GM23338 (cell line): ENCODE measurements at regions not wholly inside any gene's neighbourhood (a gene's known extent, or its start where the extent isn't known, plus 50 kb on each side); places are given as distances from the start of the nearest gene placed in this dataset.

Experiments used
- ATAC-seq: fragments of 200-7000 bp; cut with Tn5 transposase; 3 replicates; pipeline ENCODE4 v1.9.1; 2020
- DNase-seq: peaks from one replicate; pipeline ENCODE4 v3.0.0-alpha.2; 2015; ENCODE audit warnings: low spot score
- H2AFZ ChIP-seq: fragments of 200-600 bp; sonication (generic); 2 replicates; pipeline ENCODE4 v1.8.0; 2016; ENCODE audit warnings: antibody characterized with exemption, mild to moderate bottlenecking, moderate library complexity
- H3F3A ChIP-seq: fragments of 200-600 bp; sonication (generic); replicated peaks from 2 replicates; pipeline ENCODE4 v1.8.0; 2017; ENCODE audit warnings: antibody characterized with exemption, mixed run types, low read depth
- H3K27ac ChIP-seq: fragments of 200-600 bp; sonication (generic); 2 replicates; pipeline ENCODE4 v1.6.1; 2016; ENCODE audit warnings: low read depth
- H3K27me3 ChIP-seq: fragments of 200-600 bp; sonication (generic); 2 replicates; pipeline ENCODE4 v1.8.0; 2016; ENCODE audit warnings: mild to moderate bottlenecking, mixed run types, moderate library complexity; ENCODE audit not compliant: insufficient read depth
- H3K36me3 ChIP-seq: fragments of 200-600 bp; sonication (generic); 2 replicates; pipeline ENCODE4 v1.8.0; 2016; ENCODE audit warnings: mild to moderate bottlenecking; ENCODE audit not compliant: insufficient read depth
- H3K4me1 ChIP-seq: fragments of 200-600 bp; sonication (generic); 2 replicates; pipeline ENCODE4 v1.8.0; 2016; ENCODE audit warnings: mild to moderate bottlenecking, moderate library complexity; ENCODE audit not compliant: insufficient read depth
- H3K4me2 ChIP-seq: fragments of 200-600 bp; sonication (generic); 2 replicates; pipeline ENCODE4 v1.7.1; 2017; ENCODE audit warnings: mixed run types
- H3K4me3 ChIP-seq: fragments of 200-600 bp; sonication (generic); 2 replicates; pipeline ENCODE4 v1.6.1; 2016; ENCODE audit warnings: mixed run types
- H3K79me2 ChIP-seq: fragments of 200-600 bp; sonication (generic); replicated peaks from 2 replicates; pipeline ENCODE4 v1.8.0; 2017; ENCODE audit warnings: mild to moderate bottlenecking; ENCODE audit not compliant: insufficient read depth
- H3K9me2 ChIP-seq: fragments of 200-600 bp; sonication (generic); 2 replicates; pipeline ENCODE4 v1.8.0; 2017; ENCODE audit not compliant: insufficient read depth
- H4K20me1 ChIP-seq: fragments of 200-600 bp; sonication (generic); replicated peaks from 2 replicates; pipeline ENCODE4 v1.8.0; 2017; ENCODE audit warnings: mild to moderate bottlenecking; ENCODE audit not compliant: insufficient read depth
- H3K27ac Mint-ChIP-seq: 2 replicates; pipeline ENCODE4 v1.8.0; 2020; ENCODE audit warnings: inconsistent platforms, mild to moderate bottlenecking, moderate library complexity, mixed read lengths
- H3K27me3 Mint-ChIP-seq: 3 replicates; pipeline ENCODE4 v1.8.0; 2022; ENCODE audit warnings: low read depth, mild to moderate bottlenecking, moderate library complexity, mixed read lengths, inconsistent platforms; ENCODE audit not compliant: insufficient read depth, poor library complexity
- H3K36me3 Mint-ChIP-seq: 3 replicates; pipeline ENCODE4 v1.8.0; 2021; ENCODE audit warnings: low read depth, mild to moderate bottlenecking, inconsistent platforms, moderate library complexity, mixed read lengths
- H3K4me1 Mint-ChIP-seq: 3 replicates; pipeline ENCODE4 v1.8.0; 2020; ENCODE audit warnings: mild to moderate bottlenecking, inconsistent platforms, mixed read lengths
- H3K4me3 Mint-ChIP-seq: 3 replicates; pipeline ENCODE4 v1.8.0; 2021; ENCODE audit warnings: moderate library complexity, mild to moderate bottlenecking, inconsistent platforms, mixed read lengths
- H3K9me3 Mint-ChIP-seq: 3 replicates; pipeline ENCODE4 v1.8.0; 2020; ENCODE audit warnings: moderate library complexity, mild to moderate bottlenecking, inconsistent platforms, mixed read lengths
- CREB1 ChIP-seq: fragments of 250-450 bp; sonication (Bioruptor Pico); IDR thresholded peaks from 2 replicates; pipeline ENCODE4 v1.5.0; 2020; ENCODE audit warnings: low read depth, mild to moderate bottlenecking, moderate library complexity
- EZH2 ChIP-seq: fragments of 200-600 bp; sonication (generic); IDR thresholded peaks from one replicate; pipeline ENCODE4 v1.8.0; 2017; ENCODE audit warnings: antibody characterized with exemption, mild to moderate bottlenecking, low read depth; ENCODE audit not compliant: unreplicated experiment
- EZH2phosphoT487 ChIP-seq: fragments of 200-600 bp; sonication (generic); IDR thresholded peaks from one replicate; pipeline ENCODE4 v1.8.1; 2018; ENCODE audit warnings: antibody characterized with exemption; ENCODE audit not compliant: unreplicated experiment
- JUNB ChIP-seq: IDR thresholded peaks from one replicate; pipeline ENCODE4 v1.6.1; 2016; ENCODE audit warnings: antibody characterized with exemption; ENCODE audit not compliant: unreplicated experiment
- NANOG ChIP-seq: IDR thresholded peaks from 2 replicates; pipeline ENCODE4 v1.6.1; 2016; ENCODE audit warnings: antibody characterized with exemption, borderline replicate concordance
- POLR2AphosphoS5 ChIP-seq: IDR thresholded peaks from 2 replicates; pipeline ENCODE4 v1.6.1; 2016; ENCODE audit warnings: antibody characterized with exemption, low read depth
- STAT1 ChIP-seq: IDR thresholded peaks from one replicate; pipeline ENCODE4 v1.6.1; 2016; ENCODE audit warnings: antibody characterized with exemption; ENCODE audit not compliant: unreplicated experiment
- ZNF114 ChIP-seq: fragments of 250-450 bp; sonication (Bioruptor Pico); IDR thresholded peaks from 2 replicates; pipeline ENCODE4 v1.5.0; 2020; ENCODE audit warnings: mild to moderate bottlenecking, moderate library complexity
- ZNF331 ChIP-seq: fragments of 250-450 bp; sonication (Bioruptor Pico); IDR thresholded peaks from 2 replicates; pipeline ENCODE4 v1.5.0; 2020; ENCODE audit warnings: low read depth, mild to moderate bottlenecking, moderate library complexity
- TF ChIP-seq, protein P1 (sequence below), 2 experiments: fragments of 200-600 bp in 1 of 2; sonication (generic) in 1 of 2; conservative IDR thresholded peaks; 2 replicates each; pipeline versions ENCODE4 v1.5.1 to v1.6.1; 2016 to 2017; ENCODE audit warnings: antibody characterized with exemption in 2 of 2, low read depth in 2 of 2, mild to moderate bottlenecking in 2 of 2, moderate library complexity in 1 of 2
- TF ChIP-seq, protein P2 (sequence below): IDR thresholded peaks from one replicate; pipeline ENCODE4 v1.6.1; 2018; ENCODE audit warnings: antibody characterized with exemption; ENCODE audit not compliant: unreplicated experiment
- TF ChIP-seq, protein P3 (sequence below): IDR thresholded peaks from 2 replicates; pipeline ENCODE4 v1.6.1; 2016; ENCODE audit warnings: antibody characterized with exemption
- TF ChIP-seq, protein P4 (sequence below): fragments of 250-450 bp; sonication (Bioruptor Pico); IDR thresholded peaks from 2 replicates; pipeline ENCODE4 v1.5.0; 2020; ENCODE audit warnings: mild to moderate bottlenecking, moderate library complexity

GRCh38 chr14:22426711-22427110, 162.3 kb downstream of the DAD1 start:
- H3K36me3 ChIP-seq: no peaks in the 10 kb centered on the region
- H3K79me2 ChIP-seq: no peaks in the 10 kb centered on the region
- H4K20me1 ChIP-seq: no peaks in the 10 kb centered on the region
- H3K27ac Mint-ChIP-seq: no peak overlapping the region
- no peak overlapping the region for H3K27ac ChIP-seq
- H3K36me3 Mint-ChIP-seq: no peaks in the 10 kb centered on the region
- no peak overlapping the region for H3K4me2 ChIP-seq
- peaks cover 3% of the 10 kb centered on the region for H3K27me3 Mint-ChIP-seq
- H3K27me3 ChIP-seq: no peaks in the 10 kb centered on the region
- peaks cover 3% of the 10 kb centered on the region; the same call in 1 of the 3 replicates for H3K4me1 Mint-ChIP-seq
- no peaks in the 10 kb centered on the region for H3K9me2 ChIP-seq
- DNase-seq (no peak), ATAC-seq (no peak)
- no peak for TF ChIP-seq JUNB
- no peak for TF ChIP-seq NANOG
- TF ChIP-seq EZH2phosphoT487: no peak
- TF ChIP-seq, protein P1, sequence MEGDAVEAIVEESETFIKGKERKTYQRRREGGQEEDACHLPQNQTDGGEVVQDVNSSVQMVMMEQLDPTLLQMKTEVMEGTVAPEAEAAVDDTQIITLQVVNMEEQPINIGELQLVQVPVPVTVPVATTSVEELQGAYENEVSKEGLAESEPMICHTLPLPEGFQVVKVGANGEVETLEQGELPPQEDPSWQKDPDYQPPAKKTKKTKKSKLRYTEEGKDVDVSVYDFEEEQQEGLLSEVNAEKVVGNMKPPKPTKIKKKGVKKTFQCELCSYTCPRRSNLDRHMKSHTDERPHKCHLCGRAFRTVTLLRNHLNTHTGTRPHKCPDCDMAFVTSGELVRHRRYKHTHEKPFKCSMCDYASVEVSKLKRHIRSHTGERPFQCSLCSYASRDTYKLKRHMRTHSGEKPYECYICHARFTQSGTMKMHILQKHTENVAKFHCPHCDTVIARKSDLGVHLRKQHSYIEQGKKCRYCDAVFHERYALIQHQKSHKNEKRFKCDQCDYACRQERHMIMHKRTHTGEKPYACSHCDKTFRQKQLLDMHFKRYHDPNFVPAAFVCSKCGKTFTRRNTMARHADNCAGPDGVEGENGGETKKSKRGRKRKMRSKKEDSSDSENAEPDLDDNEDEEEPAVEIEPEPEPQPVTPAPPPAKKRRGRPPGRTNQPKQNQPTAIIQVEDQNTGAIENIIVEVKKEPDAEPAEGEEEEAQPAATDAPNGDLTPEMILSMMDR (conservative IDR thresholded peaks at IDR 0.05; ENCODE audit: low read depth in 2 of 2): no peak
- TF ChIP-seq EZH2: no peak
- TF ChIP-seq, protein P2, sequence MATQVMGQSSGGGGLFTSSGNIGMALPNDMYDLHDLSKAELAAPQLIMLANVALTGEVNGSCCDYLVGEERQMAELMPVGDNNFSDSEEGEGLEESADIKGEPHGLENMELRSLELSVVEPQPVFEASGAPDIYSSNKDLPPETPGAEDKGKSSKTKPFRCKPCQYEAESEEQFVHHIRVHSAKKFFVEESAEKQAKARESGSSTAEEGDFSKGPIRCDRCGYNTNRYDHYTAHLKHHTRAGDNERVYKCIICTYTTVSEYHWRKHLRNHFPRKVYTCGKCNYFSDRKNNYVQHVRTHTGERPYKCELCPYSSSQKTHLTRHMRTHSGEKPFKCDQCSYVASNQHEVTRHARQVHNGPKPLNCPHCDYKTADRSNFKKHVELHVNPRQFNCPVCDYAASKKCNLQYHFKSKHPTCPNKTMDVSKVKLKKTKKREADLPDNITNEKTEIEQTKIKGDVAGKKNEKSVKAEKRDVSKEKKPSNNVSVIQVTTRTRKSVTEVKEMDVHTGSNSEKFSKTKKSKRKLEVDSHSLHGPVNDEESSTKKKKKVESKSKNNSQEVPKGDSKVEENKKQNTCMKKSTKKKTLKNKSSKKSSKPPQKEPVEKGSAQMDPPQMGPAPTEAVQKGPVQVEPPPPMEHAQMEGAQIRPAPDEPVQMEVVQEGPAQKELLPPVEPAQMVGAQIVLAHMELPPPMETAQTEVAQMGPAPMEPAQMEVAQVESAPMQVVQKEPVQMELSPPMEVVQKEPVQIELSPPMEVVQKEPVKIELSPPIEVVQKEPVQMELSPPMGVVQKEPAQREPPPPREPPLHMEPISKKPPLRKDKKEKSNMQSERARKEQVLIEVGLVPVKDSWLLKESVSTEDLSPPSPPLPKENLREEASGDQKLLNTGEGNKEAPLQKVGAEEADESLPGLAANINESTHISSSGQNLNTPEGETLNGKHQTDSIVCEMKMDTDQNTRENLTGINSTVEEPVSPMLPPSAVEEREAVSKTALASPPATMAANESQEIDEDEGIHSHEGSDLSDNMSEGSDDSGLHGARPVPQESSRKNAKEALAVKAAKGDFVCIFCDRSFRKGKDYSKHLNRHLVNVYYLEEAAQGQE: no peak
- TF ChIP-seq ZNF331: no peak
- no peak for TF ChIP-seq CREB1 (CRISPR knock-in tag)
- no peak for TF ChIP-seq POLR2AphosphoS5
- TF ChIP-seq, protein P3, sequence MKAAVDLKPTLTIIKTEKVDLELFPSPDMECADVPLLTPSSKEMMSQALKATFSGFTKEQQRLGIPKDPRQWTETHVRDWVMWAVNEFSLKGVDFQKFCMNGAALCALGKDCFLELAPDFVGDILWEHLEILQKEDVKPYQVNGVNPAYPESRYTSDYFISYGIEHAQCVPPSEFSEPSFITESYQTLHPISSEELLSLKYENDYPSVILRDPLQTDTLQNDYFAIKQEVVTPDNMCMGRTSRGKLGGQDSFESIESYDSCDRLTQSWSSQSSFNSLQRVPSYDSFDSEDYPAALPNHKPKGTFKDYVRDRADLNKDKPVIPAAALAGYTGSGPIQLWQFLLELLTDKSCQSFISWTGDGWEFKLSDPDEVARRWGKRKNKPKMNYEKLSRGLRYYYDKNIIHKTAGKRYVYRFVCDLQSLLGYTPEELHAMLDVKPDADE: no peak
- no peak for TF ChIP-seq ZNF114
- no peak for TF ChIP-seq STAT1
- TF ChIP-seq, protein P4, sequence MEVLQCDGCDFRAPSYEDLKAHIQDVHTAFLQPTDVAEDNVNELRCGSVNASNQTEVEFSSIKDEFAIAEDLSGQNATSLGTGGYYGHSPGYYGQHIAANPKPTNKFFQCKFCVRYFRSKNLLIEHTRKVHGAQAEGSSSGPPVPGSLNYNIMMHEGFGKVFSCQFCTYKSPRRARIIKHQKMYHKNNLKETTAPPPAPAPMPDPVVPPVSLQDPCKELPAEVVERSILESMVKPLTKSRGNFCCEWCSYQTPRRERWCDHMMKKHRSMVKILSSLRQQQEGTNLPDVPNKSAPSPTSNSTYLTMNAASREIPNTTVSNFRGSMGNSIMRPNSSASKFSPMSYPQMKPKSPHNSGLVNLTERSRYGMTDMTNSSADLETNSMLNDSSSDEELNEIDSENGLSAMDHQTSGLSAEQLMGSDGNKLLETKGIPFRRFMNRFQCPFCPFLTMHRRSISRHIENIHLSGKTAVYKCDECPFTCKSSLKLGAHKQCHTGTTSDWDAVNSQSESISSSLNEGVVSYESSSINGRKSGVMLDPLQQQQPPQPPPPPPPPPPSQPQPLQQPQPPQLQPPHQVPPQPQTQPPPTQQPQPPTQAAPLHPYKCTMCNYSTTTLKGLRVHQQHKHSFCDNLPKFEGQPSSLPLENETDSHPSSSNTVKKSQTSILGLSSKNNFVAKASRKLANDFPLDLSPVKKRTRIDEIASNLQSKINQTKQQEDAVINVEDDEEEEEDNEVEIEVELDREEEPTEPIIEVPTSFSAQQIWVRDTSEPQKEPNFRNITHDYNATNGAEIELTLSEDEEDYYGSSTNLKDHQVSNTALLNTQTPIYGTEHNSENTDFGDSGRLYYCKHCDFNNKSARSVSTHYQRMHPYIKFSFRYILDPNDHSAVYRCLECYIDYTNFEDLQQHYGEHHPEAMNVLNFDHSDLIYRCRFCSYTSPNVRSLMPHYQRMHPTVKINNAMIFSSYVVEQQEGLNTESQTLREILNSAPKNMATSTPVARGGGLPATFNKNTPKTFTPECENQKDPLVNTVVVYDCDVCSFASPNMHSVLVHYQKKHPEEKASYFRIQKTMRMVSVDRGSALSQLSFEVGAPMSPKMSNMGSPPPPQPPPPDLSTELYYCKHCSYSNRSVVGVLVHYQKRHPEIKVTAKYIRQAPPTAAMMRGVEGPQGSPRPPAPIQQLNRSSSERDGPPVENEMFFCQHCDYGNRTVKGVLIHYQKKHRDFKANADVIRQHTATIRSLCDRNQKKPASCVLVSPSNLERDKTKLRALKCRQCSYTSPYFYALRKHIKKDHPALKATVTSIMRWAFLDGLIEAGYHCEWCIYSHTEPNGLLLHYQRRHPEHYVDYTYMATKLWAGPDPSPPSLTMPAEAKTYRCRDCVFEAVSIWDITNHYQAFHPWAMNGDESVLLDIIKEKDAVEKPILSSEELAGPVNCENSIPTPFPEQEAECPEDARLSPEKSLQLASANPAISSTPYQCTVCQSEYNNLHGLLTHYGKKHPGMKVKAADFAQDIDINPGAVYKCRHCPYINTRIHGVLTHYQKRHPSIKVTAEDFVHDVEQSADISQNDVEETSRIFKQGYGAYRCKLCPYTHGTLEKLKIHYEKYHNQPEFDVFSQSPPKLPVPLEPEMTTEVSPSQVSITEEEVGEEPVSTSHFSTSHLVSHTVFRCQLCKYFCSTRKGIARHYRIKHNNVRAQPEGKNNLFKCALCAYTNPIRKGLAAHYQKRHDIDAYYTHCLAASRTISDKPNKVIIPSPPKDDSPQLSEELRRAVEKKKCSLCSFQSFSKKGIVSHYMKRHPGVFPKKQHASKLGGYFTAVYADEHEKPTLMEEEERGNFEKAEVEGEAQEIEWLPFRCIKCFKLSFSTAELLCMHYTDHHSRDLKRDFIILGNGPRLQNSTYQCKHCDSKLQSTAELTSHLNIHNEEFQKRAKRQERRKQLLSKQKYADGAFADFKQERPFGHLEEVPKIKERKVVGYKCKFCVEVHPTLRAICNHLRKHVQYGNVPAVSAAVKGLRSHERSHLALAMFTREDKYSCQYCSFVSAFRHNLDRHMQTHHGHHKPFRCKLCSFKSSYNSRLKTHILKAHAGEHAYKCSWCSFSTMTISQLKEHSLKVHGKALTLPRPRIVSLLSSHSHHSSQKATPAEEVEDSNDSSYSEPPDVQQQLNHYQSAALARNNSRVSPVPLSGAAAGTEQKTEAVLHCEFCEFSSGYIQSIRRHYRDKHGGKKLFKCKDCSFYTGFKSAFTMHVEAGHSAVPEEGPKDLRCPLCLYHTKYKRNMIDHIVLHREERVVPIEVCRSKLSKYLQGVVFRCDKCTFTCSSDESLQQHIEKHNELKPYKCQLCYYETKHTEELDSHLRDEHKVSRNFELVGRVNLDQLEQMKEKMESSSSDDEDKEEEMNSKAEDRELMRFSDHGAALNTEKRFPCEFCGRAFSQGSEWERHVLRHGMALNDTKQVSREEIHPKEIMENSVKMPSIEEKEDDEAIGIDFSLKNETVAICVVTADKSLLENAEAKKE (CRISPR knock-in tag): no peak
- H3F3A ChIP-seq: no peaks in the 10 kb centered on the region
- H2AFZ ChIP-seq: no peak overlapping the region; the same call in 1 of the 2 replicates
- H3K4me1 ChIP-seq: 0 out of 2 replicates have a peak, but pooled peaks cover 3% of the 10 kb centered on the region
- H3K4me3 Mint-ChIP-seq: no peak overlapping the region
- peaks cover 3% of the 10 kb centered on the region; the same call in 1 of the 3 replicates for H3K9me3 Mint-ChIP-seq
- no peak overlapping the region for H3K4me3 ChIP-seq
